Spleen (tissue), 7 donors: ENCODE measurements at regions not wholly inside any gene's neighbourhood (a gene's known extent, or its start where the extent isn't known, plus 50 kb on each side); places are given as distances from the start of the nearest gene placed in this dataset.

Experiments
- CTCF ChIP-seq, 11 experiments: fragments of 200-600 bp in 7 of 11; fragments of 450-650 bp in 4 of 11; sonication (generic) in 4 of 11; IDR thresholded peaks in 8 of 11; conservative IDR thresholded peaks in 3 of 11; 1 replicate in 7 of 11; 2 replicates in 4 of 11; pipeline versions ENCODE4 v1.4.0 to v1.8.0; 2016 to 2021; ENCODE audit warnings: antibody characterized with exemption in 11 of 11, inconsistent platforms in 4 of 11, mild to moderate bottlenecking in 1 of 11
- POLR2A ChIP-seq, 3 donors: fragments of 450-650 bp; IDR thresholded peaks; one replicate each; pipeline ENCODE4 v1.5.1; 2017; ENCODE audit warnings: antibody characterized with exemption in 3 of 3, mild to moderate bottlenecking in 1 of 3
- POLR2AphosphoS5 ChIP-seq, 3 donors: sonication (generic); formaldehyde crosslinking; IDR thresholded peaks; one replicate each; pipeline ENCODE4 v1.5.1; 2017; ENCODE audit warnings: antibody characterized with exemption in 3 of 3
- donor health status: DM: no; HTN: no; CAD: no; lungs with moderate emphysema.
- donor health status: DM: no; HTN: no; CAD: no.
- donor health status: DM: no; HTN: no; CAD: no.

GRCh38 chr2:82795446-82795845, 1663.6 kb downstream of the SUCLG1 start:
- TF ChIP-seq CTCF (IDR thresholded peaks at IDR 0.05 in 8 of 11, conservative IDR thresholded peaks at IDR 0.05 in 3 of 11) = no peak
- no peak for TF ChIP-seq POLR2AphosphoS5 (IDR thresholded peaks at IDR 0.05)
- TF ChIP-seq POLR2A (IDR thresholded peaks at IDR 0.05) = no peak
